HEK293T (cell line): ENCODE measurements at regions not wholly inside any gene's neighbourhood (a gene's known extent, or its start where the extent isn't known, plus 50 kb on each side); places are given as distances from the start of the nearest gene placed in this dataset.

Experiments used
- CTCF ChIA-PET: fragments of 350-600 bp; formaldehyde crosslinking; extraction: SDS; loops from one replicate; lab custom pipeline; 2021; ENCODE audit warnings: antibody characterized with exemption, inconsistent platforms; lab: Yijun Ruan, JAX
- POLR2A ChIA-PET: fragments of 350-600 bp; formaldehyde crosslinking; extraction: SDS; loops from one replicate; lab custom pipeline; 2020; ENCODE audit warnings: antibody characterized with exemption, inconsistent platforms; lab: Yijun Ruan, JAX
- DNase-seq: peaks from one replicate; pipeline ENCODE4 v3.0.0; 2012; ENCODE audit warnings: mixed read lengths; ENCODE audit errors: extremely low spot score
- ARNT ChIP-seq: fragments of 450-650 bp; IDR thresholded peaks from 2 replicates; pipeline ENCODE4 v1.6.1; 2017; ENCODE audit warnings: mild to moderate bottlenecking
- BHLHE40 ChIP-seq: fragments of 450-650 bp; IDR thresholded peaks from 2 replicates; pipeline ENCODE4 v1.6.1; 2016; ENCODE audit warnings: mild to moderate bottlenecking, moderate library complexity, borderline replicate concordance
- CTBP1 ChIP-seq: fragments of 450-650 bp; IDR thresholded peaks from 2 replicates; pipeline ENCODE4 v1.6.1; 2016; ENCODE audit warnings: borderline replicate concordance
- ELF4 ChIP-seq: fragments of 450-650 bp; IDR thresholded peaks from 2 replicates; pipeline ENCODE4 v1.6.1; 2017; ENCODE audit warnings: antibody characterized with exemption
- FOXA1 ChIP-seq: fragments of 450-650 bp; IDR thresholded peaks from 2 replicates; pipeline ENCODE4 v1.6.1; 2016; ENCODE audit warnings: mild to moderate bottlenecking
- FOXK2 ChIP-seq: fragments of 450-650 bp; IDR thresholded peaks from 2 replicates; pipeline ENCODE4 v1.6.1; 2016; ENCODE audit warnings: mild to moderate bottlenecking
- FOXM1 ChIP-seq: fragments of 450-650 bp; IDR thresholded peaks from 2 replicates; pipeline ENCODE4 v1.6.1; 2017; ENCODE audit warnings: mild to moderate bottlenecking, borderline replicate concordance
- HDGF ChIP-seq: fragments of 450-650 bp; IDR thresholded peaks from 2 replicates; pipeline ENCODE4 v1.6.1; 2017; ENCODE audit warnings: antibody characterized with exemption, borderline replicate concordance
- L3MBTL2 ChIP-seq: fragments of 450-650 bp; conservative IDR thresholded peaks from 2 replicates; pipeline ENCODE4 v1.6.1; 2016; ENCODE audit warnings: mild to moderate bottlenecking
- LEF1 ChIP-seq: fragments of 450-650 bp; IDR thresholded peaks from 2 replicates; pipeline ENCODE4 v1.6.1; 2017; ENCODE audit warnings: mild to moderate bottlenecking, borderline replicate concordance
- NFRKB ChIP-seq: fragments of 450-650 bp; IDR thresholded peaks from 2 replicates; pipeline ENCODE4 v1.6.1; 2016; ENCODE audit warnings: mild to moderate bottlenecking, moderate library complexity
- PKNOX1 ChIP-seq: fragments of 450-650 bp; IDR thresholded peaks from 2 replicates; pipeline ENCODE4 v1.6.1; 2016
- SP1 ChIP-seq: fragments of 450-650 bp; IDR thresholded peaks from 2 replicates; pipeline ENCODE4 v1.6.1; 2017
- SUZ12 ChIP-seq: fragments of 450-650 bp; IDR thresholded peaks from 2 replicates; pipeline ENCODE4 v1.6.1; 2016; ENCODE audit warnings: mild to moderate bottlenecking
- TARDBP ChIP-seq: fragments of 450-650 bp; IDR thresholded peaks from 2 replicates; pipeline ENCODE4 v1.6.1; 2016
- ZNF384 ChIP-seq: fragments of 450-650 bp; IDR thresholded peaks from 2 replicates; pipeline ENCODE4 v1.6.1; 2016

GRCh38 chr7:98687111-98687751, 70.1 kb downstream of the NPTX2 start:
- no peak for DNase-seq
- ChIA-PET POLR2A (no interaction called here), CTCF (interaction anchor here (0.7 kb wide), 1 partner anchor 1277 kb away, joined by 3 read pairs; no protein-coding TSS in a partner anchor)
- TF ChIP-seq FOXM1: no peak
- TF ChIP-seq SUZ12: no peak
- TF ChIP-seq TARDBP: no peak
- TF ChIP-seq FOXA1: no peak
- no peak for TF ChIP-seq ZNF384
- no peak for TF ChIP-seq NFRKB
- TF ChIP-seq FOXK2: no peak
- no peak for TF ChIP-seq ARNT

GRCh38 chr7:98691619-98692018, 74.5 kb downstream of the NPTX2 start:
- POLR2A ChIA-PET: no interaction called here
- no peak for DNase-seq
- CTCF ChIA-PET: no interaction called here
- TF ChIP-seq ARNT: no peak
- no peak for TF ChIP-seq FOXA1
- no peak for TF ChIP-seq SUZ12
- TF ChIP-seq CTBP1: no peak
- TF ChIP-seq TARDBP: no peak
- TF ChIP-seq HDGF: no peak
- TF ChIP-seq NFRKB: no peak
- no peak for TF ChIP-seq SP1
- no peak for TF ChIP-seq FOXM1
- TF ChIP-seq FOXK2: no peak
- no peak for TF ChIP-seq ZNF384
- no peak for TF ChIP-seq PKNOX1
- no peak for TF ChIP-seq LEF1
- TF ChIP-seq ELF4: no peak
- no peak for TF ChIP-seq BHLHE40
- no peak for TF ChIP-seq L3MBTL2

GRCh38 chr7:98697083-98697482, 80.0 kb downstream of the NPTX2 start:
- ChIA-PET POLR2A (no interaction called here), CTCF (no interaction called here)
- no peak for DNase-seq
- TF ChIP-seq FOXK2 (no peak), BHLHE40 (no peak), ZNF384 (no peak), L3MBTL2 (no peak)

- CTCF ChIA-PET: no interaction called here
- no peak for TF ChIP-seq NFRKB
- TF ChIP-seq L3MBTL2: no peak
- no peak for TF ChIP-seq HDGF
- TF ChIP-seq FOXA1: no peak
- no peak for TF ChIP-seq TARDBP
- no peak for TF ChIP-seq PKNOX1
- no peak for TF ChIP-seq ELF4
- no peak for TF ChIP-seq CTBP1
- TF ChIP-seq ARNT: no peak
- DNase-seq: no peak
- POLR2A ChIA-PET: no interaction called here
These were observed 80.6 kb downstream of the NPTX2 start for GRCh38 chr7:98697485-98698240.

- ChIA-PET POLR2A (no interaction called here), CTCF (no interaction called here)
- no peak for TF ChIP-seq FOXA1
- no peak for TF ChIP-seq ARNT
- TF ChIP-seq PKNOX1: no peak
- no peak for TF ChIP-seq CTBP1
- TF ChIP-seq ZNF384: no peak
- no peak for TF ChIP-seq SP1
- no peak for TF ChIP-seq LEF1
- TF ChIP-seq FOXK2: no peak
- no peak for TF ChIP-seq NFRKB
- no peak for TF ChIP-seq BHLHE40
- no peak for TF ChIP-seq TARDBP
- TF ChIP-seq SUZ12: no peak
- TF ChIP-seq FOXM1: no peak
- no peak for DNase-seq
These were observed 81.9 kb downstream of the NPTX2 start for GRCh38 chr7:98698976-98699375.

- no peak for TF ChIP-seq CTBP1
- CTCF ChIA-PET: interaction anchor here (0.8 kb wide), 1 partner anchor 45 kb away, joined by 3 read pairs; no protein-coding TSS in a partner anchor
- POLR2A ChIA-PET: no interaction called here
- DNase-seq: no peak
These were observed 83.4 kb downstream of the NPTX2 start for GRCh38 chr7:98700533-98700932.

- ChIA-PET CTCF (no interaction called here), POLR2A (no interaction called here)
- TF ChIP-seq ELF4: no peak
- no peak for TF ChIP-seq FOXA1
- no peak for TF ChIP-seq L3MBTL2
- no peak for TF ChIP-seq LEF1
- no peak for TF ChIP-seq ZNF384
- TF ChIP-seq CTBP1: no peak
- TF ChIP-seq PKNOX1: no peak
- no peak for TF ChIP-seq NFRKB
- no peak for TF ChIP-seq SP1
- TF ChIP-seq SUZ12: no peak
- no peak for DNase-seq
These were observed 84.3 kb downstream of the NPTX2 start for GRCh38 chr7:98701372-98701771.
